Caco-2 (cell line): ENCODE measurements at regions not wholly inside any gene's neighbourhood (a gene's known extent, or its start where the extent isn't known, plus 50 kb on each side); places are given as distances from the start of the nearest gene placed in this dataset.

ENCODE experiments used
- BruUV-seq: library from RNA; stranded (reverse); fragments of 400-500 nt; replicated peaks from 2 replicates; lab custom pipeline; 2021; lab: Mats Ljungman, UMichigan
- CTCF ChIA-PET: fragments of 300-600 bp; sonication (Branson Sonifier 250); formaldehyde crosslinking; loops from one replicate; lab custom pipeline; 2022; ENCODE audit warnings: antibody characterized with exemption; lab: Charles Lee
- POLR2A ChIA-PET: fragments of 300-600 bp; sonication (Branson Sonifier 250); formaldehyde crosslinking; loops from one replicate; lab custom pipeline; 2022; ENCODE audit warnings: antibody characterized with exemption; lab: Charles Lee
- DNase-seq, 2 experiments: peaks; one replicate each; pipeline versions ENCODE4 v3.0.0 to v3.0.0-alpha.2; 2020 to 2022
- H3K27me3 ChIP-seq: replicated peaks from 2 replicates; pipeline ENCODE4 v1.6.0; 2011; ENCODE audit warnings: low read length; ENCODE audit not compliant: control insufficient read depth, insufficient read depth
- H3K36me3 ChIP-seq: 2 replicates; pipeline ENCODE4 v1.5.1; 2011; ENCODE audit warnings: low read length; ENCODE audit not compliant: control insufficient read depth, insufficient read depth
- H3K4me1 ChIP-seq: fragments of 250-450 bp; sonication (Bioruptor Pico); 2 replicates; pipeline ENCODE4 v1.5.1; 2020; ENCODE audit warnings: mild to moderate bottlenecking
- H3K4me3 ChIP-seq: 2 replicates; pipeline ENCODE4 v1.5.1; 2011; ENCODE audit warnings: low read depth, mild to moderate bottlenecking, control low read depth, low read length
- H3K9me3 ChIP-seq: fragments of 250-450 bp; sonication (Bioruptor Pico); 2 replicates; pipeline ENCODE4 v1.5.1; 2020; ENCODE audit warnings: mild to moderate bottlenecking, moderate library complexity
- H3K27ac Mint-ChIP-seq: one replicate; pipeline ENCODE4 v1.8.0; 2022; ENCODE audit warnings: mixed read lengths; ENCODE audit not compliant: unreplicated experiment
- H3K27me3 Mint-ChIP-seq: one replicate; pipeline ENCODE4 v1.8.0; 2022; ENCODE audit warnings: mixed read lengths; ENCODE audit not compliant: insufficient read depth, unreplicated experiment
- H3K36me3 Mint-ChIP-seq: one replicate; pipeline ENCODE4 v1.8.0; 2022; ENCODE audit warnings: mild to moderate bottlenecking, mixed read lengths; ENCODE audit not compliant: insufficient read depth, unreplicated experiment
- H3K4me1 Mint-ChIP-seq: one replicate; pipeline ENCODE4 v1.8.0; 2022; ENCODE audit warnings: low read depth, mixed read lengths; ENCODE audit not compliant: unreplicated experiment
- H3K4me3 Mint-ChIP-seq: one replicate; pipeline ENCODE4 v1.8.0; 2022; ENCODE audit warnings: mild to moderate bottlenecking, moderate library complexity, mixed read lengths; ENCODE audit not compliant: unreplicated experiment
- H3K9me3 Mint-ChIP-seq: one replicate; pipeline ENCODE4 v1.8.0; 2022; ENCODE audit warnings: mixed read lengths; ENCODE audit not compliant: unreplicated experiment
- CTCF ChIP-seq, 2 experiments: fragments of 200-600 bp in 1 of 2; IDR thresholded peaks; 1 replicate in 1 of 2; 2 replicates in 1 of 2; pipeline versions ENCODE4 v1.5.1 to v1.8.0; 2011 to 2022; ENCODE audit warnings: antibody characterized with exemption in 1 of 2, control low read depth in 1 of 2, inconsistent platforms in 1 of 2, low read depth in 1 of 2, low read length in 1 of 2, mild to moderate bottlenecking in 1 of 2, moderate library complexity in 1 of 2; ENCODE audit not compliant: insufficient read depth in 1 of 2, severe bottlenecking in 1 of 2, unreplicated experiment in 1 of 2
- intact Hi-C: fragments of 100-400 bp; cut with micrococcal nuclease; formaldehyde crosslinking; loops from one replicate; pipeline ENCODE4 v1.10.0; 2022; ENCODE audit not compliant: unreplicated experiment

- intact Hi-C loops: no loop called here
These were observed 213.3 kb upstream of the IGFBP3 start for GRCh38 chr7:46134385-46134784.

GRCh38 chr7:46133751-46134150 is 212.7 kb upstream of the IGFBP3 start:
- no peaks in the 10 kb centered on the region for H3K36me3 Mint-ChIP-seq
- no peak for DNase-seq

More at GRCh38 chr7:46134385-46134784, 213.3 kb upstream of the IGFBP3 start:
- Mint-ChIP-seq H3K4me3 (no peak overlapping the region), H3K9me3 (no peaks in the 10 kb centered on the region), H3K27ac (no peak overlapping the region), H3K4me1 (peaks cover 4% of the 10 kb centered on the region), H3K36me3 (no peaks in the 10 kb centered on the region), H3K27me3 (peaks cover 9% of the 10 kb centered on the region)
- BruUV-seq: no TSS peak
- Histone ChIP-seq H3K36me3 (no peaks in the 10 kb centered on the region), H3K27me3 (no peaks in the 10 kb centered on the region), H3K4me1 (no peaks in the 10 kb centered on the region), H3K4me3 (no peak overlapping the region), H3K9me3 (no peaks in the 10 kb centered on the region)
- no peak for TF ChIP-seq CTCF (IDR thresholded peaks at IDR 0.05; ENCODE audit: insufficient read depth in 1 of 2, low read depth in 1 of 2, low read length in 1 of 2, severe bottlenecking in 1 of 2, unreplicated experiment in 1 of 2)
- ChIA-PET POLR2A (no interaction called here), CTCF (no interaction called here)
- DNase-seq: no peak

GRCh38 chr7:46133072-46133471 is 212.0 kb upstream of the IGFBP3 start:
- H3K27ac Mint-ChIP-seq: no peak overlapping the region
- H3K27me3 Mint-ChIP-seq: peaks cover 6% of the 10 kb centered on the region
- no peak overlapping the region for H3K4me3 Mint-ChIP-seq
- no peaks in the 10 kb centered on the region for H3K9me3 Mint-ChIP-seq
- ChIA-PET POLR2A (no interaction called here), CTCF (interaction anchor here (1.0 kb wide), 1 partner anchor 150 kb away, joined by 3 read pairs; no protein-coding TSS in a partner anchor)
- H3K27me3 ChIP-seq: no peaks in the 10 kb centered on the region
- no peaks in the 10 kb centered on the region for H3K4me1 ChIP-seq
- DNase-seq: no peak
- intact Hi-C loops: no loop called here
- no peaks in the 10 kb centered on the region for H3K36me3 ChIP-seq
- H3K36me3 Mint-ChIP-seq: no peaks in the 10 kb centered on the region
- BruUV-seq: no TSS peak
- no peak for TF ChIP-seq CTCF (IDR thresholded peaks at IDR 0.05; ENCODE audit: insufficient read depth in 1 of 2, low read depth in 1 of 2, low read length in 1 of 2, severe bottlenecking in 1 of 2, unreplicated experiment in 1 of 2)
- H3K4me3 ChIP-seq: no peak overlapping the region
- H3K4me1 Mint-ChIP-seq: peaks cover 4% of the 10 kb centered on the region
- H3K9me3 ChIP-seq: no peaks in the 10 kb centered on the region

More at GRCh38 chr7:46133751-46134150, 212.7 kb upstream of the IGFBP3 start:
- Mint-ChIP-seq H3K27ac (no peak overlapping the region), H3K9me3 (no peaks in the 10 kb centered on the region), H3K4me1 (peaks cover 4% of the 10 kb centered on the region), H3K27me3 (peaks cover 9% of the 10 kb centered on the region), H3K4me3 (no peak overlapping the region)
- CTCF ChIA-PET: interaction anchor here (0.7 kb wide), 1 partner anchor 280 kb away, joined by 3 read pairs; no protein-coding TSS in a partner anchor
- intact Hi-C loops: no loop called here
- Histone ChIP-seq H3K36me3 (no peaks in the 10 kb centered on the region), H3K9me3 (no peaks in the 10 kb centered on the region), H3K4me3 (no peak overlapping the region), H3K4me1 (no peaks in the 10 kb centered on the region), H3K27me3 (no peaks in the 10 kb centered on the region)
- no peak for TF ChIP-seq CTCF (IDR thresholded peaks at IDR 0.05; ENCODE audit: insufficient read depth in 1 of 2, low read depth in 1 of 2, low read length in 1 of 2, severe bottlenecking in 1 of 2, unreplicated experiment in 1 of 2)
- no TSS peak for BruUV-seq
- POLR2A ChIA-PET: no interaction called here
